ENCODE measurements at regions not wholly inside any gene's neighbourhood (a gene's known extent, or its start where the extent isn't known, plus 50 kb on each side); places are given as distances from the start of the nearest gene placed in this dataset.
"Not testable (repeated sequence)": the region's sequence is repeated elsewhere in the genome, so short reads cannot be mapped to it uniquely, and the experiment has no call there.

GRCh38 chrX:122301491-122301890 is 882.6 kb upstream of the GRIA3 start:
- no peak for TF ChIP-seq CTCF (IDR thresholded peaks at IDR 0.05)
- Mint-ChIP-seq H3K4me1 (ENCODE audit: low read depth) (no peaks in the 10 kb centered on the region), H3K36me3 (ENCODE audit: low read depth) (no peaks in the 10 kb centered on the region), H3K9me3 (ENCODE audit: low read depth) (peaks cover 47% of the 10 kb centered on the region), H3K27ac (ENCODE audit: unreplicated experiment) (no peak overlapping the region), H3K4me3 (ENCODE audit: unreplicated experiment) (no peak overlapping the region), H3K27me3 (ENCODE audit: low read depth) (no peaks in the 10 kb centered on the region)
- no peak for DNase-seq (ENCODE audit: low spot score)

- Mint-ChIP-seq H3K27me3 (ENCODE audit: low read depth) (no peaks in the 10 kb centered on the region), H3K9me3 (ENCODE audit: low read depth) (peaks cover 42% of the 10 kb centered on the region), H3K27ac (ENCODE audit: unreplicated experiment) (no peak overlapping the region), H3K4me1 (ENCODE audit: low read depth) (no peaks in the 10 kb centered on the region), H3K36me3 (ENCODE audit: low read depth) (no peaks in the 10 kb centered on the region), H3K4me3 (ENCODE audit: unreplicated experiment) (no peak overlapping the region)
- DNase-seq (ENCODE audit: low spot score) = no peak
- no peak for TF ChIP-seq CTCF (IDR thresholded peaks at IDR 0.05)
Observed at GRCh38 chrX:122303761-122304160, 880.3 kb upstream of the GRIA3 start.

- no peaks in the 10 kb centered on the region for H3K36me3 Mint-ChIP-seq (ENCODE audit: low read depth)
- H3K4me1 Mint-ChIP-seq (ENCODE audit: low read depth) = no peaks in the 10 kb centered on the region
- no peak overlapping the region for H3K4me3 Mint-ChIP-seq (ENCODE audit: unreplicated experiment)
- no peaks in the 10 kb centered on the region for H3K27me3 Mint-ChIP-seq (ENCODE audit: low read depth)
- H3K9me3 Mint-ChIP-seq (ENCODE audit: low read depth) = peaks cover 49% of the 10 kb centered on the region
- DNase-seq (ENCODE audit: low spot score) = no peak
- TF ChIP-seq CTCF (IDR thresholded peaks at IDR 0.05) = no peak
- no peak overlapping the region for H3K27ac Mint-ChIP-seq (ENCODE audit: unreplicated experiment)
Observed at GRCh38 chrX:122344816-122345215, 839.3 kb upstream of the GRIA3 start.

GRCh38 chrX:122363112-122363795 is 820.8 kb upstream of the GRIA3 start:
- peaks cover 34% of the 10 kb centered on the region for H3K9me3 Mint-ChIP-seq (ENCODE audit: low read depth)
- no peak for DNase-seq (ENCODE audit: low spot score)
- TF ChIP-seq CTCF (IDR thresholded peaks at IDR 0.05) = no peak
- H3K27ac Mint-ChIP-seq (ENCODE audit: unreplicated experiment) = no peak overlapping the region
- H3K27me3 Mint-ChIP-seq (ENCODE audit: low read depth) = no peaks in the 10 kb centered on the region
- no peak overlapping the region for H3K4me3 Mint-ChIP-seq (ENCODE audit: unreplicated experiment)
- H3K36me3 Mint-ChIP-seq (ENCODE audit: low read depth) = no peaks in the 10 kb centered on the region
- no peaks in the 10 kb centered on the region for H3K4me1 Mint-ChIP-seq (ENCODE audit: low read depth)

GRCh38 chrX:122375533-122375932 is 808.5 kb upstream of the GRIA3 start:
- H3K9me3 Mint-ChIP-seq (ENCODE audit: low read depth) = peaks cover 40% of the 10 kb centered on the region
- H3K27me3 Mint-ChIP-seq (ENCODE audit: low read depth); H3K4me1 Mint-ChIP-seq (ENCODE audit: low read depth); H3K27ac Mint-ChIP-seq (ENCODE audit: unreplicated experiment); DNase-seq (ENCODE audit: low spot score); H3K4me3 Mint-ChIP-seq (ENCODE audit: unreplicated experiment); H3K36me3 Mint-ChIP-seq (ENCODE audit: low read depth): not testable (repeated sequence)

- Mint-ChIP-seq H3K4me3 (ENCODE audit: unreplicated experiment) (no peak overlapping the region), H3K9me3 (ENCODE audit: low read depth) (peaks cover 27% of the 10 kb centered on the region), H3K36me3 (ENCODE audit: low read depth) (no peaks in the 10 kb centered on the region), H3K27me3 (ENCODE audit: low read depth) (no peaks in the 10 kb centered on the region), H3K4me1 (ENCODE audit: low read depth) (no peaks in the 10 kb centered on the region), H3K27ac (ENCODE audit: unreplicated experiment) (no peak overlapping the region)
- TF ChIP-seq CTCF (IDR thresholded peaks at IDR 0.05) = no peak
- no peak for DNase-seq (ENCODE audit: low spot score)
Observed at GRCh38 chrX:122389005-122389404, 795.1 kb upstream of the GRIA3 start.
